DOHH2 (cell line): ENCODE measurements at regions not wholly inside any gene's neighbourhood (a gene's known extent, or its start where the extent isn't known, plus 50 kb on each side); places are given as distances from the start of the nearest gene placed in this dataset.

Experiments
- H3F3A ChIP-seq: fragments of 200-600 bp; sonication (generic), shearing (Covaris generic); 2 replicates; pipeline ENCODE4 v1.6.0; 2016; ENCODE audit warnings: antibody characterized with exemption, mild to moderate bottlenecking; ENCODE audit not compliant: control insufficient read depth, insufficient read depth
- H3K27ac ChIP-seq: fragments of 200-600 bp; sonication (generic); 2 replicates; pipeline ENCODE4 v1.5.1; 2014; ENCODE audit warnings: low read depth, mild to moderate bottlenecking, low read length, moderate library complexity
- H3K27me3 ChIP-seq: fragments of 200-600 bp; sonication (generic); 2 replicates; pipeline ENCODE4 v1.6.1; 2014; ENCODE audit warnings: mild to moderate bottlenecking, low read length, mixed read lengths; ENCODE audit not compliant: control insufficient read depth
- H3K36me3 ChIP-seq: fragments of 200-600 bp; sonication (generic); 2 replicates; pipeline ENCODE4 v1.6.1; 2014; ENCODE audit warnings: mild to moderate bottlenecking, low read length, moderate library complexity, mixed read lengths; ENCODE audit not compliant: control insufficient read depth
- H3K4me1 ChIP-seq: fragments of 200-600 bp; sonication (generic); 2 replicates; pipeline ENCODE4 v1.6.1; 2014; ENCODE audit warnings: mild to moderate bottlenecking, low read length, mixed read lengths; ENCODE audit not compliant: control insufficient read depth
- H3K4me2 ChIP-seq: fragments of 200-600 bp; sonication (generic); 2 replicates; pipeline ENCODE4 v1.6.0; 2014; ENCODE audit warnings: mild to moderate bottlenecking, low read length, moderate library complexity
- H3K4me3 ChIP-seq: fragments of 200-600 bp; sonication (generic); 2 replicates; pipeline ENCODE4 v1.5.1; 2014; ENCODE audit warnings: mild to moderate bottlenecking, low read length, mixed read lengths
- H3K79me2 ChIP-seq: fragments of 200-600 bp; sonication (generic); 2 replicates; pipeline ENCODE4 v1.6.1; 2014; ENCODE audit warnings: mild to moderate bottlenecking, low read length, mixed read lengths; ENCODE audit not compliant: control insufficient read depth
- H3K9me2 ChIP-seq: fragments of 200-600 bp; sonication (generic); replicated peaks from 2 replicates; pipeline ENCODE4 v1.6.1; 2014; ENCODE audit warnings: mild to moderate bottlenecking, low read length, mixed read lengths; ENCODE audit not compliant: control insufficient read depth
- H3K9me3 ChIP-seq: fragments of 200-600 bp; sonication (generic); 2 replicates; pipeline ENCODE4 v1.6.1; 2014; ENCODE audit warnings: antibody characterized with exemption, low read length, mixed read lengths; ENCODE audit not compliant: control insufficient read depth, insufficient read depth
- H4K20me1 ChIP-seq: fragments of 200-600 bp; sonication (generic); 2 replicates; pipeline ENCODE4 v1.6.0; 2014; ENCODE audit warnings: low read depth, mild to moderate bottlenecking, antibody characterized with exemption, low read length, moderate library complexity; ENCODE audit not compliant: control insufficient read depth, insufficient read depth
- EZH2phosphoT487 ChIP-seq: fragments of 200-600 bp; sonication (generic); IDR thresholded peaks from 2 replicates; pipeline ENCODE4 v1.6.1; 2017; ENCODE audit warnings: borderline replicate concordance, mild to moderate bottlenecking, antibody characterized with exemption, low read length, moderate library complexity, mixed read lengths
- TF ChIP-seq, protein P1 (sequence below): fragments of 200-600 bp; sonication (generic); IDR thresholded peaks from one replicate; pipeline ENCODE4 v1.5.1; 2014; ENCODE audit warnings: antibody characterized with exemption, mild to moderate bottlenecking, low read depth, low read length; ENCODE audit not compliant: poor library complexity, severe bottlenecking

DNA sequence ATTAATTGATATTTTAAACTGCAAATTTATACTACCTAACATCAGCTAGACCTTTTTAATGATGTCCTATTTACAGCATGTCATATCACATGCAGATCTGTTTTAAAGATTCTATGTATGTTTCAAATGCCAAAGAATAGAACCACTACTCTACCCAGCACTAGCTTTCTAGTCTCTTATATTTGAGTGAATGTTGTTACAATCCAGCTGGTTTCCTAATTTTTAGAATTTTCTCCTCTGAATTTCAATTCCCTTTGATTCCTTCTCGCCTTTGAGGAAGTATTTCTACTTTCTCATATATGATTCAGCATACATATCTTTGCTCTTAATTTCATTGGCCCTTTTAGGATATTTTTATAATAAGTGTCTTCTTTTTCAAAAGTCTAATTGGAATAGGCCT lies 841.9 kb downstream of the TMTC2 start:
- Histone ChIP-seq H3K9me2 (no peaks in the 10 kb centered on the region), H3K4me2 (no peak overlapping the region), H3K4me3 (no peak overlapping the region), H3K79me2 (no peaks in the 10 kb centered on the region), H4K20me1 (no peaks in the 10 kb centered on the region), H3F3A (no peaks in the 10 kb centered on the region), H3K36me3 (no peaks in the 10 kb centered on the region), H3K27ac (no peak overlapping the region), H3K9me3 (no peaks in the 10 kb centered on the region), H3K27me3 (no peaks in the 10 kb centered on the region), H3K4me1 (no peaks in the 10 kb centered on the region)
- TF ChIP-seq, protein P1, sequence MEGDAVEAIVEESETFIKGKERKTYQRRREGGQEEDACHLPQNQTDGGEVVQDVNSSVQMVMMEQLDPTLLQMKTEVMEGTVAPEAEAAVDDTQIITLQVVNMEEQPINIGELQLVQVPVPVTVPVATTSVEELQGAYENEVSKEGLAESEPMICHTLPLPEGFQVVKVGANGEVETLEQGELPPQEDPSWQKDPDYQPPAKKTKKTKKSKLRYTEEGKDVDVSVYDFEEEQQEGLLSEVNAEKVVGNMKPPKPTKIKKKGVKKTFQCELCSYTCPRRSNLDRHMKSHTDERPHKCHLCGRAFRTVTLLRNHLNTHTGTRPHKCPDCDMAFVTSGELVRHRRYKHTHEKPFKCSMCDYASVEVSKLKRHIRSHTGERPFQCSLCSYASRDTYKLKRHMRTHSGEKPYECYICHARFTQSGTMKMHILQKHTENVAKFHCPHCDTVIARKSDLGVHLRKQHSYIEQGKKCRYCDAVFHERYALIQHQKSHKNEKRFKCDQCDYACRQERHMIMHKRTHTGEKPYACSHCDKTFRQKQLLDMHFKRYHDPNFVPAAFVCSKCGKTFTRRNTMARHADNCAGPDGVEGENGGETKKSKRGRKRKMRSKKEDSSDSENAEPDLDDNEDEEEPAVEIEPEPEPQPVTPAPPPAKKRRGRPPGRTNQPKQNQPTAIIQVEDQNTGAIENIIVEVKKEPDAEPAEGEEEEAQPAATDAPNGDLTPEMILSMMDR, result no peak
- no peak for TF ChIP-seq EZH2phosphoT487

DNA sequence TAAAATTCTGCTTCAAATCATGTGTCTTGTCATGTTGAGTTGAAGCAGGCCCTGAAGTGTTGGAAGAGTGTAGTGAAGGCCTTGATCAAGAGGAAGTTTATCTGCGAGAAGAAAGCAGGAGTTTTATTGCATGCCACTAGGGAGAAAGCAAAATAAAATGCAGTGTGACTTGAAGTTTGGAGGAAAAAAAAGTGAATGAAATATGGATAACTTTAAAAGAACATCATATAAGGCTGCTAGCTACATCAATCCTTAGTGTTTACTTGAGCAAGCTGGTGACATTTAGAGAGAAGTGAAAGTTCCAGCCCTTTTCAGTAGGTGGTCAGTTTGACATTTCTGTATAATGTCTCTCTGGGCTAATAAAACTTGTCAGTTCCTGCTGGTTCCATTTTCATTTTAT lies 841.1 kb downstream of the TMTC2 start:
- TF ChIP-seq, protein P1, result no peak
- no peak for TF ChIP-seq EZH2phosphoT487
- Histone ChIP-seq H3K4me1 (no peaks in the 10 kb centered on the region), H3K9me2 (no peaks in the 10 kb centered on the region), H4K20me1 (no peaks in the 10 kb centered on the region), H3K36me3 (no peaks in the 10 kb centered on the region), H3F3A (no peaks in the 10 kb centered on the region), H3K9me3 (no peaks in the 10 kb centered on the region), H3K4me2 (no peak overlapping the region), H3K27me3 (no peaks in the 10 kb centered on the region), H3K79me2 (no peaks in the 10 kb centered on the region), H3K27ac (no peak overlapping the region), H3K4me3 (no peak overlapping the region)

DNA sequence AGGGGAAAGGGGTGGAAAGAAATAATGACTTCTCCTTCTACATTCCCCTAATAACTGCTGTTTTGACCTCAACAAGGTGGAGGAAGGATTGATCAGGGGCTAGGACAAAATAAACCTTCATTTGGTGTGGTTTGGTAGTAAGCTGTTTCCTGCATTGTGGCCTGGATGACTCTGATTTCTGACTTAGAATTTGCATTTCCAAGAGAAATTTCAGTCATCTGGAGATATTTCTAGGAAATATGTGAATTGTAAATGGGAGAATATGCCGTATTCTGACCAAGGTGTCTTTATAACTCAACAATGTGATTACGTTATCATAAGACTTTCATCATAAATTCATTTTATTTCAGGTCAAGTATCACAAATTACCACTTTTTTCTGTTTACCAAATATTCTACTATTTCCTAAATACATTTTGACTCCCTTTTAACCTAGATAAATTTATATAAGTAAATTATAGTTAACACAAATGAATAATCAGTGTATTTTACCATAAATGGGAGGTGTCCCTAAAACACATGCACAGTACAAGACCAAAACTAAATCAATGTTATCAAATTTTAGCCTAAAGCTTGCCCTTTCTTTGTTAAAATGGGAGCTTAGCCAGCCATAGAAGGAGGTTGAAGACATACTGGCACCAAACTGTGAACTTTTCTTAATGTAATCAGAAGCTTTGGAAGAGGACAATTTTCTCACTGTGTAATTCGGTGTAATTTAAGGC lies 828.8 kb downstream of the TMTC2 start:
- H3K27me3 ChIP-seq, result no peaks in the 10 kb centered on the region
- no peaks in the 10 kb centered on the region for H3K4me1 ChIP-seq
- TF ChIP-seq EZH2phosphoT487, result no peak
- TF ChIP-seq, protein P1, result no peak
- no peaks in the 10 kb centered on the region for H3K9me3 ChIP-seq
- H3K27ac ChIP-seq, result no peak overlapping the region
- H3K36me3 ChIP-seq, result no peaks in the 10 kb centered on the region
- no peaks in the 10 kb centered on the region for H3K79me2 ChIP-seq
- no peak overlapping the region for H3K4me2 ChIP-seq
- no peaks in the 10 kb centered on the region for H3K9me2 ChIP-seq
- no peaks in the 10 kb centered on the region for H4K20me1 ChIP-seq
- no peak overlapping the region for H3K4me3 ChIP-seq
- H3F3A ChIP-seq, result no peaks in the 10 kb centered on the region
